ENCODE measurements at regions not wholly inside any gene's neighbourhood (a gene's known extent, or its start where the extent isn't known, plus 50 kb on each side); places are given as distances from the start of the nearest gene placed in this dataset.
"Not testable (repeated sequence)": the region's sequence is repeated elsewhere in the genome, so short reads cannot be mapped to it uniquely, and the experiment has no call there.

- no peak overlapping the region for H3K4me3 ChIP-seq (ENCODE audit: low read depth, low read length)
- no peaks in the 10 kb centered on the region for H3K36me3 ChIP-seq (ENCODE audit: control insufficient read depth, insufficient read depth, low read length)
- H2AFZ ChIP-seq: no peak overlapping the region
- no peak overlapping the region for H3K27ac ChIP-seq
- no peak overlapping the region for H3K4me2 ChIP-seq (ENCODE audit: low read length)
- no peaks in the 10 kb centered on the region for H3K27me3 ChIP-seq (ENCODE audit: control insufficient read depth, insufficient read depth, low read length)
- H3K79me2 ChIP-seq: no peaks in the 10 kb centered on the region
- no peak for TF ChIP-seq CTCF (IDR thresholded peaks at IDR 0.05)
- H3K9me3 ChIP-seq (ENCODE audit: control insufficient read depth, low read length): no peaks in the 10 kb centered on the region
- H3K9ac ChIP-seq: no peak overlapping the region
- H3K4me1 ChIP-seq: no peaks in the 10 kb centered on the region
Observed at GRCh38 chr16:51981725-51982124, 565.2 kb downstream of the TOX3 start.

GRCh38 chr16:51977506-51977905 lies 569.4 kb downstream of the TOX3 start:
- H3K27ac ChIP-seq; H3K36me3 ChIP-seq (ENCODE audit: control insufficient read depth, insufficient read depth, low read length); H3K27me3 ChIP-seq (ENCODE audit: control insufficient read depth, insufficient read depth, low read length); H3K4me1 ChIP-seq; H3K4me2 ChIP-seq (ENCODE audit: low read length); H3K9me3 ChIP-seq (ENCODE audit: control insufficient read depth, low read length); H3K79me2 ChIP-seq; H3K4me3 ChIP-seq (ENCODE audit: low read depth, low read length); H3K9ac ChIP-seq; H2AFZ ChIP-seq: not testable (repeated sequence)

GRCh38 chr16:51971184-51971583 lies 575.8 kb downstream of the TOX3 start:
- no peak overlapping the region for H2AFZ ChIP-seq
- no peaks in the 10 kb centered on the region for H3K36me3 ChIP-seq (ENCODE audit: control insufficient read depth, insufficient read depth, low read length)
- H3K4me3 ChIP-seq (ENCODE audit: low read depth, low read length): no peak overlapping the region
- no peaks in the 10 kb centered on the region for H3K79me2 ChIP-seq
- no peak overlapping the region for H3K4me2 ChIP-seq (ENCODE audit: low read length)
- H3K4me1 ChIP-seq: no peaks in the 10 kb centered on the region
- no peak overlapping the region for H3K9ac ChIP-seq
- no peaks in the 10 kb centered on the region for H3K27me3 ChIP-seq (ENCODE audit: control insufficient read depth, insufficient read depth, low read length)
- no peak overlapping the region for H3K27ac ChIP-seq
- no peak for TF ChIP-seq CTCF (IDR thresholded peaks at IDR 0.05)
- no peaks in the 10 kb centered on the region for H3K9me3 ChIP-seq (ENCODE audit: control insufficient read depth, low read length)

- no peak overlapping the region for H3K9ac ChIP-seq
- H3K4me2 ChIP-seq (ENCODE audit: low read length): no peak overlapping the region
- H3K27me3 ChIP-seq (ENCODE audit: control insufficient read depth, insufficient read depth, low read length): no peaks in the 10 kb centered on the region
- H3K79me2 ChIP-seq: no peaks in the 10 kb centered on the region
- H3K9me3 ChIP-seq (ENCODE audit: control insufficient read depth, low read length): no peaks in the 10 kb centered on the region
- no peak overlapping the region for H2AFZ ChIP-seq
- no peaks in the 10 kb centered on the region for H3K36me3 ChIP-seq (ENCODE audit: control insufficient read depth, insufficient read depth, low read length)
- H3K4me1 ChIP-seq: no peaks in the 10 kb centered on the region
- TF ChIP-seq CTCF (IDR thresholded peaks at IDR 0.05): no peak
- no peak overlapping the region for H3K27ac ChIP-seq
- no peak overlapping the region for H3K4me3 ChIP-seq (ENCODE audit: low read depth, low read length)
Observed at GRCh38 chr16:51968749-51969148, 578.2 kb downstream of the TOX3 start.

- H3K4me2 ChIP-seq (ENCODE audit: low read length): no peak overlapping the region
- no peaks in the 10 kb centered on the region for H3K36me3 ChIP-seq (ENCODE audit: control insufficient read depth, insufficient read depth, low read length)
- no peak overlapping the region for H3K4me3 ChIP-seq (ENCODE audit: low read depth, low read length)
- no peaks in the 10 kb centered on the region for H3K4me1 ChIP-seq
- H3K27ac ChIP-seq: no peak overlapping the region
- TF ChIP-seq CTCF (IDR thresholded peaks at IDR 0.05): no peak
- no peaks in the 10 kb centered on the region for H3K9me3 ChIP-seq (ENCODE audit: control insufficient read depth, low read length)
- H3K9ac ChIP-seq: no peak overlapping the region
- no peaks in the 10 kb centered on the region for H3K79me2 ChIP-seq
- H3K27me3 ChIP-seq (ENCODE audit: control insufficient read depth, insufficient read depth, low read length): no peaks in the 10 kb centered on the region
- H2AFZ ChIP-seq: no peak overlapping the region
Observed at GRCh38 chr16:51967646-51968045, 579.3 kb downstream of the TOX3 start.
